H1 (cell line): ENCODE measurements at regions not wholly inside any gene's neighbourhood (a gene's known extent, or its start where the extent isn't known, plus 50 kb on each side); places are given as distances from the start of the nearest gene placed in this dataset.
A peak's percentile ranks its signal among the peaks of the same experiment; 100 is the strongest.

ENCODE experiments used
- CTCF ChIA-PET: fragments of 300-600 bp; sonication (Branson Sonifier 250); formaldehyde crosslinking; loops from one replicate; lab custom pipeline; 2021; ENCODE audit not compliant: partially characterized antibody; lab: Charles Lee
- POLR2A ChIA-PET: fragments of 300-600 bp; sonication (Branson Sonifier 250); formaldehyde crosslinking; loops from one replicate; lab custom pipeline; 2021; ENCODE audit warnings: inconsistent platforms; ENCODE audit not compliant: partially characterized antibody; lab: Charles Lee
- DNase-seq, 2 experiments: peaks; one replicate each; pipeline versions ENCODE4 v3.0.0 to v3.0.0-alpha.2; 2010 to 2022; ENCODE audit warnings: low spot score in 2 of 2, low read depth in 1 of 2, mixed read lengths in 1 of 2
- FAIRE-seq: peaks from 2 replicates; lab custom pipeline; 2011; peaks lifted over from hg19 to GRCh38; lab: Jason Lieb, UNC
- H2AFZ ChIP-seq: 2 replicates; pipeline ENCODE4 v1.8.1; 2012; ENCODE audit warnings: low read length, inconsistent platforms
- H2AK5ac ChIP-seq: 2 replicates; pipeline ENCODE4 v1.6.1; 2013; ENCODE audit warnings: low read depth, low read length
- H2BK120ac ChIP-seq: replicated peaks from 2 replicates; pipeline ENCODE3; 2013; ENCODE audit warnings: low read depth, low read length, inconsistent platforms
- H2BK12ac ChIP-seq: 2 replicates; pipeline ENCODE4 v1.6.1; 2013; ENCODE audit warnings: low read depth, low read length
- H2BK15ac ChIP-seq: 2 replicates; pipeline ENCODE4 v1.6.1; 2013; ENCODE audit warnings: low read length
- H2BK20ac ChIP-seq: 2 replicates; pipeline ENCODE4 v1.6.1; 2013; ENCODE audit warnings: low read length
- H2BK5ac ChIP-seq: 2 replicates; pipeline ENCODE4 v1.6.1; 2013; ENCODE audit warnings: low read depth, low read length
- H3K14ac ChIP-seq: 2 replicates; pipeline ENCODE4 v1.6.1; 2013; ENCODE audit warnings: inconsistent platforms; ENCODE audit not compliant: insufficient read length
- H3K18ac ChIP-seq: 2 replicates; pipeline ENCODE4 v1.6.1; 2013; ENCODE audit warnings: low read length; ENCODE audit errors: extremely low read depth
- H3K23ac ChIP-seq: 2 replicates; pipeline ENCODE4 v1.6.1; 2013; ENCODE audit warnings: inconsistent platforms; ENCODE audit not compliant: insufficient read length
- H3K23me2 ChIP-seq: 2 replicates; pipeline ENCODE4 v1.6.1; 2013; ENCODE audit warnings: low read depth, low read length
- H3K27ac ChIP-seq: 2 replicates; pipeline ENCODE4 v1.6.1; 2011; ENCODE audit warnings: low read depth, low read length, inconsistent platforms
- H3K27me3 ChIP-seq, 4 experiments: replicated peaks in 1 of 4; 1 replicate in 1 of 4; 2 replicates in 3 of 4; pipeline versions ENCODE4 v1.6.1 to v1.8.1; 2011 to 2013; ENCODE audit warnings: low read length in 3 of 4, mild to moderate bottlenecking in 3 of 4, inconsistent platforms in 2 of 4, mixed read lengths in 2 of 4, moderate library complexity in 1 of 4; ENCODE audit not compliant: control insufficient read depth in 3 of 4, insufficient read depth in 3 of 4; ENCODE audit errors: extremely low read depth in 1 of 4
- H3K36me3 ChIP-seq, 4 experiments: 2 replicates each; pipeline versions ENCODE4 v1.6.1 to v1.8.1; 2011 to 2013; ENCODE audit warnings: mild to moderate bottlenecking in 4 of 4, low read length in 3 of 4, moderate library complexity in 2 of 4, control low read depth in 1 of 4, inconsistent platforms in 1 of 4; ENCODE audit not compliant: insufficient read depth in 4 of 4, control insufficient read depth in 2 of 4
- H3K4ac ChIP-seq: replicated peaks from 2 replicates; pipeline ENCODE3; 2013; ENCODE audit warnings: low read length, low read depth, mixed read lengths, inconsistent platforms; ENCODE audit not compliant: insufficient read length
- H3K4me1 ChIP-seq, 4 experiments: replicated peaks in 1 of 4; 1 replicate in 1 of 4; 2 replicates in 3 of 4; pipeline versions ENCODE4 v1.6.1 to v1.8.1; 2011 to 2013; ENCODE audit warnings: low read length in 3 of 4, inconsistent platforms in 2 of 4, mixed read lengths in 1 of 4; ENCODE audit not compliant: insufficient read depth in 4 of 4, control insufficient read depth in 3 of 4
- H3K4me2 ChIP-seq, 2 experiments: 2 replicates each; pipeline versions ENCODE4 v1.6.1 to v1.8.1; 2011 to 2013; ENCODE audit warnings: low read depth in 2 of 2, low read length in 2 of 2, control low read depth in 1 of 2, inconsistent platforms in 1 of 2, mild to moderate bottlenecking in 1 of 2; ENCODE audit not compliant: insufficient read depth in 1 of 2
- H3K4me3 ChIP-seq, 4 experiments: fragments of 200-600, 300-600 bp in 1 of 4; sonication (generic), shearing (Covaris generic), sonication (Bioruptor Twin) in 1 of 4; 2 replicates each; pipeline versions ENCODE4 v1.5.1 to v1.8.1; 2011 to 2016; ENCODE audit warnings: low read length in 4 of 4, low read depth in 3 of 4, control low read depth in 2 of 4, inconsistent platforms in 2 of 4, mild to moderate bottlenecking in 2 of 4, mixed read lengths in 1 of 4, moderate library complexity in 1 of 4; ENCODE audit not compliant: insufficient read depth in 2 of 4; ENCODE audit errors: extremely low read depth in 1 of 4
- H3K56ac ChIP-seq: replicated peaks from 2 replicates; pipeline ENCODE3; 2013; ENCODE audit warnings: low read depth, mild to moderate bottlenecking, mixed read lengths, low read length, inconsistent platforms; ENCODE audit not compliant: insufficient read length
- H3K79me1 ChIP-seq: 2 replicates; pipeline ENCODE4 v1.6.1; 2013; ENCODE audit warnings: low read depth, low read length, control low read depth
- H3K79me2 ChIP-seq, 2 experiments: 2 replicates each; pipeline versions ENCODE4 v1.6.1 to v1.8.1; 2012 to 2013; ENCODE audit warnings: low read length in 2 of 2, mild to moderate bottlenecking in 2 of 2, inconsistent platforms in 1 of 2; ENCODE audit not compliant: insufficient read depth in 2 of 2, control insufficient read depth in 1 of 2
- H3K9ac ChIP-seq, 4 experiments: replicated peaks in 1 of 4; 1 replicate in 1 of 4; 2 replicates in 3 of 4; pipeline versions ENCODE4 v1.6.1 to v1.8.1; 2011 to 2013; ENCODE audit warnings: low read depth in 3 of 4, low read length in 3 of 4, control low read depth in 2 of 4, mild to moderate bottlenecking in 2 of 4, moderate library complexity in 2 of 4, inconsistent platforms in 1 of 4; ENCODE audit errors: extremely low read depth in 1 of 4
- H3K9me3 ChIP-seq, 2 experiments: 2 replicates each; pipeline versions ENCODE4 v1.6.1 to v1.8.1; 2012 to 2013; ENCODE audit warnings: mild to moderate bottlenecking in 2 of 2, moderate library complexity in 2 of 2, control low read depth in 1 of 2, inconsistent platforms in 1 of 2, low read depth in 1 of 2, low read length in 1 of 2, mixed read lengths in 1 of 2; ENCODE audit not compliant: insufficient read depth in 2 of 2
- H4K20me1 ChIP-seq, 2 experiments: replicated peaks in 1 of 2; 2 replicates each; pipeline versions ENCODE3 to v1.8.1; 2011 to 2013; ENCODE audit warnings: inconsistent platforms in 2 of 2, low read length in 2 of 2, mild to moderate bottlenecking in 1 of 2; ENCODE audit not compliant: insufficient read depth in 2 of 2, control insufficient read depth in 1 of 2
- H4K5ac ChIP-seq: 2 replicates; pipeline ENCODE4 v1.6.1; 2013; ENCODE audit warnings: low read length, low read depth, mixed read lengths, inconsistent platforms; ENCODE audit not compliant: insufficient read length
- H4K8ac ChIP-seq: 2 replicates; pipeline ENCODE4 v1.8.0; 2013; ENCODE audit warnings: mild to moderate bottlenecking, moderate library complexity, low read length, inconsistent platforms; ENCODE audit not compliant: insufficient read depth; ENCODE audit errors: extremely low read depth
- H4K91ac ChIP-seq: replicated peaks from 2 replicates; pipeline ENCODE3; 2013; ENCODE audit warnings: low read length, mixed read lengths, inconsistent platforms; ENCODE audit not compliant: insufficient read length
- RAD21 ChIP-seq, 2 experiments: IDR thresholded peaks in 1 of 2; conservative IDR thresholded peaks in 1 of 2; 2 replicates each; pipeline ENCODE4 v1.6.1; 2011; ENCODE audit warnings: low read depth in 2 of 2, low read length in 2 of 2, improper control_type of control experiment in 1 of 2, inconsistent platforms in 1 of 2, mild to moderate bottlenecking in 1 of 2, moderate library complexity in 1 of 2
- SIX5 ChIP-seq: IDR thresholded peaks from 2 replicates; pipeline ENCODE4 v1.6.1; 2011; ENCODE audit warnings: mild to moderate bottlenecking, low read depth, low read length
- WGBS, 2 experiments: shearing (Covaris generic) in 1 of 2; methylation state at CpG; one replicate each; pipeline versions ENCODE4 v1.1.6 to v1.1.7; 2013 to 2015; ENCODE audit warnings: low lambda C conversion rate in 2 of 2, mixed read lengths in 2 of 2, inconsistent platforms in 1 of 2, low coverage in 1 of 2, missing lambda C conversion rate in 1 of 2; ENCODE audit not compliant: insufficient replicate concordance in 2 of 2, insufficient coverage in 1 of 2, insufficient read length in 1 of 2; ENCODE audit errors: extremely low coverage in 1 of 2, missing lambda C conversion rate in 1 of 2; 5-methylcytosine and 5-hydroxymethylcytosine counted together

GRCh38 chr4:149923736-149924135 lies 108.1 kb upstream of the IQCM start:
- no peak overlapping the region for H3K9ac ChIP-seq
- no peak overlapping the region for H3K4ac ChIP-seq
- H3K9me3 ChIP-seq = no peaks in the 10 kb centered on the region
- no peak overlapping the region for H2BK120ac ChIP-seq
- H3K14ac ChIP-seq = no peak overlapping the region
- H3K23ac ChIP-seq = no peak overlapping the region
- no peak overlapping the region for H3K4me3 ChIP-seq
- TF ChIP-seq RAD21 (IDR thresholded peaks at IDR 0.05 in 1 of 2, conservative IDR thresholded peaks at IDR 0.05 in 1 of 2; ENCODE audit: low read depth in 2 of 2, low read length in 2 of 2) = peak in 1 of 2 experiments; percentile 19; a peak in 1 of 4 replicates
- TF ChIP-seq SIX5 = no peak
- H3K79me1 ChIP-seq = no peaks in the 10 kb centered on the region
- DNase-seq = no peak
- POLR2A ChIA-PET = no interaction called here
- H3K56ac ChIP-seq = no peak overlapping the region
- no peak overlapping the region for H4K5ac ChIP-seq
- FAIRE-seq = no peak
- H3K36me3 ChIP-seq = no peaks in the 10 kb centered on the region
- H3K23me2 ChIP-seq = no peaks in the 10 kb centered on the region
- no peak overlapping the region for H2BK20ac ChIP-seq
- H3K18ac ChIP-seq = no peak overlapping the region
- no peak overlapping the region for H2BK15ac ChIP-seq
- H3K79me2 ChIP-seq = no peaks in the 10 kb centered on the region
- H2AFZ ChIP-seq = peak overlapping the region; percentile 19; the same call in 1 of the 2 replicates
- no peak overlapping the region for H3K4me2 ChIP-seq
- H4K91ac ChIP-seq = no peak overlapping the region
- WGBS, 2 experiments = 88% methylated on average over 6 of the region's 6 CpGs; no CpG with 5 or more reads in 1 of the 2 experiments
- no peaks in the 10 kb centered on the region for H4K20me1 ChIP-seq
- no peak overlapping the region for H3K27ac ChIP-seq
- H2BK5ac ChIP-seq = no peak overlapping the region
- CTCF ChIA-PET = no interaction called here
- H3K4me1 ChIP-seq = 0 out of 7 replicates have a peak, but pooled peaks cover 0 to 3% (median 0%) of the 10 kb centered on the region in 4 experiments
- H2AK5ac ChIP-seq = no peak overlapping the region
- no peak overlapping the region for H2BK12ac ChIP-seq
- no peaks in the 10 kb centered on the region for H3K27me3 ChIP-seq
- H4K8ac ChIP-seq = no peak overlapping the region
